ENCODE measurements at regions not wholly inside any gene's neighbourhood (a gene's known extent, or its start where the extent isn't known, plus 50 kb on each side); places are given as distances from the start of the nearest gene placed in this dataset.

GRCh38 chr19:34579281-34580054 lies 97.5 kb downstream of the SCGB2B2 start:
- FAIRE-seq = no peak

DNA sequence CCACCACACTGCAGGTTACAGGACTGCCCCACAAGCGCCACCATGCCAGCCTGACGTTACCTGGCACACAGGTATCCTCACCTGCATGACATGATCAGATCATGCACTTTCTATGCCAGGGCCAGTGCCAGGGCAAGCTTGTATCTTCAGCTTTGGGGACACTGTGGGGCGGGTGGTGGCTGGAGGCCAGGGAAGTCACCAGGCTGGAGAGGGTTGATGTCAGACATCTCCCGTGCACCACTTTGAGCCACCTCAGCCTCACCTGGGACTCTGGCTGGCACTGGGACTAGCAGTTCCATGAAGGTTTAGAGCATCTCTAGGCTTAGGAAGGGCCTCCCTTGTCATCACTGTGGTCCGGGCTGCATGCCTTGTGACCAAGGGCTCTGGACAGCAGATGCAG lies 97.2 kb downstream of the WTIP start:
- no peak overlapping the region for H3K4me2 ChIP-seq
- no peak overlapping the region for H3K4me3 ChIP-seq
- DNase-seq (ENCODE audit: low read depth in 1 of 2, low spot score in 1 of 2) (no peak), ATAC-seq (no peak; a peak in 1 of 6 replicates), FAIRE-seq (no peak)
- no peak overlapping the region for H3K27ac ChIP-seq
- CTCF ChIA-PET = no interaction called here
- no peak for TF ChIP-seq ELK1 (IDR thresholded peaks at IDR 0.05; ENCODE audit: low read depth, low read length)
- TF ChIP-seq HOXB13 (CRISPR knock-in tag; IDR thresholded peaks at IDR 0.05; ENCODE audit: low read depth) = no peak
- no peak for TF ChIP-seq POLR2AphosphoS2 (conservative IDR thresholded peaks at IDR 0.05; ENCODE audit: low read length)
- no peak for TF ChIP-seq FOSB (CRISPR knock-in tag; IDR thresholded peaks at IDR 0.05)
- TF ChIP-seq ZC3H11A (IDR thresholded peaks at IDR 0.05) = no peak
- TF ChIP-seq, protein P1, sequence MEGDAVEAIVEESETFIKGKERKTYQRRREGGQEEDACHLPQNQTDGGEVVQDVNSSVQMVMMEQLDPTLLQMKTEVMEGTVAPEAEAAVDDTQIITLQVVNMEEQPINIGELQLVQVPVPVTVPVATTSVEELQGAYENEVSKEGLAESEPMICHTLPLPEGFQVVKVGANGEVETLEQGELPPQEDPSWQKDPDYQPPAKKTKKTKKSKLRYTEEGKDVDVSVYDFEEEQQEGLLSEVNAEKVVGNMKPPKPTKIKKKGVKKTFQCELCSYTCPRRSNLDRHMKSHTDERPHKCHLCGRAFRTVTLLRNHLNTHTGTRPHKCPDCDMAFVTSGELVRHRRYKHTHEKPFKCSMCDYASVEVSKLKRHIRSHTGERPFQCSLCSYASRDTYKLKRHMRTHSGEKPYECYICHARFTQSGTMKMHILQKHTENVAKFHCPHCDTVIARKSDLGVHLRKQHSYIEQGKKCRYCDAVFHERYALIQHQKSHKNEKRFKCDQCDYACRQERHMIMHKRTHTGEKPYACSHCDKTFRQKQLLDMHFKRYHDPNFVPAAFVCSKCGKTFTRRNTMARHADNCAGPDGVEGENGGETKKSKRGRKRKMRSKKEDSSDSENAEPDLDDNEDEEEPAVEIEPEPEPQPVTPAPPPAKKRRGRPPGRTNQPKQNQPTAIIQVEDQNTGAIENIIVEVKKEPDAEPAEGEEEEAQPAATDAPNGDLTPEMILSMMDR (IDR thresholded peaks at IDR 0.05) = no peak
- TF ChIP-seq FOXS1 (CRISPR knock-in tag; IDR thresholded peaks at IDR 0.05) = no peak
- H3K9me3 ChIP-seq = peaks cover 5% of the 10 kb centered on the region; the same call in 1 of the 3 replicates
- POLR2A ChIA-PET = no interaction called here
- H3K4me1 ChIP-seq = no peaks in the 10 kb centered on the region
- 11% methylated on average over 5 of the region's 5 CpGs for WGBS (ENCODE audit: missing lambda C conversion rate)

More at GRCh38 chr19:34579281-34580054, 97.5 kb downstream of the SCGB2B2 start:
- 22% methylated on average over 12 of the region's 14 CpGs for WGBS (ENCODE audit: missing lambda C conversion rate)
- ChIA-PET POLR2A (no interaction called here), CTCF (interaction anchor here (1.2 kb wide), 1 partner anchor 14 kb away, joined by 3 read pairs; no protein-coding TSS in a partner anchor)
- H3K4me2 ChIP-seq = no peak overlapping the region
- peak; percentile 22 to 42; a peak in 3 of 6 replicates for ATAC-seq
- no peaks in the 10 kb centered on the region for H3K4me1 ChIP-seq
- no peak for DNase-seq (ENCODE audit: low read depth in 1 of 2, low spot score in 1 of 2)
- TF ChIP-seq RCOR1 (IDR thresholded peaks at IDR 0.05; ENCODE audit: low read depth, low read length) (no peak), MYC (IDR thresholded peaks at IDR 0.05; ENCODE audit: borderline replicate concordance, low read length) (no peak), CHD2 (IDR thresholded peaks at IDR 0.05; ENCODE audit: low read length, partially characterized antibody) (no peak), PHF8 (IDR thresholded peaks at IDR 0.05; ENCODE audit: borderline replicate concordance, low read depth) (no peak), KDM1A (IDR thresholded peaks at IDR 0.05; ENCODE audit: low read depth) (no peak), HOXB13 (CRISPR knock-in tag; IDR thresholded peaks at IDR 0.05; ENCODE audit: low read depth) (no peak), SREBF2 (IDR thresholded peaks at IDR 0.05) (no peak), RARB (CRISPR knock-in tag; IDR thresholded peaks at IDR 0.05) (no peak), MAX (IDR thresholded peaks at IDR 0.05) (no peak), HEYL (CRISPR knock-in tag; IDR thresholded peaks at IDR 0.05) (no peak), ELK1 (IDR thresholded peaks at IDR 0.05; ENCODE audit: low read depth, low read length) (no peak), MAZ (IDR thresholded peaks at IDR 0.05; ENCODE audit: borderline replicate concordance, low read depth, low read length) (no peak), RFX5 (IDR thresholded peaks at IDR 0.05) (no peak), RNF2 (IDR thresholded peaks at IDR 0.05; ENCODE audit: borderline replicate concordance, low read depth) (no peak), ESRRA (IDR thresholded peaks at IDR 0.05; ENCODE audit: borderline replicate concordance, low read length) (no peak), SMC3 (IDR thresholded peaks at IDR 0.05) (no peak), NR3C1 (IDR thresholded peaks at IDR 0.05) (no peak)
- TF ChIP-seq, protein P2, sequence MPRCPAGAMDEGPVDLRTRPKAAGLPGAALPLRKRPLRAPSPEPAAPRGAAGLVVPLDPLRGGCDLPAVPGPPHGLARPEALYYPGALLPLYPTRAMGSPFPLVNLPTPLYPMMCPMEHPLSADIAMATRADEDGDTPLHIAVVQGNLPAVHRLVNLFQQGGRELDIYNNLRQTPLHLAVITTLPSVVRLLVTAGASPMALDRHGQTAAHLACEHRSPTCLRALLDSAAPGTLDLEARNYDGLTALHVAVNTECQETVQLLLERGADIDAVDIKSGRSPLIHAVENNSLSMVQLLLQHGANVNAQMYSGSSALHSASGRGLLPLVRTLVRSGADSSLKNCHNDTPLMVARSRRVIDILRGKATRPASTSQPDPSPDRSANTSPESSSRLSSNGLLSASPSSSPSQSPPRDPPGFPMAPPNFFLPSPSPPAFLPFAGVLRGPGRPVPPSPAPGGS (IDR thresholded peaks at IDR 0.05) = no peak
- TF ChIP-seq, protein P3, sequence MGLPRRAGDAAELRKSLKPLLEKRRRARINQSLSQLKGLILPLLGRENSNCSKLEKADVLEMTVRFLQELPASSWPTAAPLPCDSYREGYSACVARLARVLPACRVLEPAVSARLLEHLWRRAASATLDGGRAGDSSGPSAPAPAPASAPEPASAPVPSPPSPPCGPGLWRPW (IDR thresholded peaks at IDR 0.05) = no peak
- TF ChIP-seq, protein P1 (IDR thresholded peaks at IDR 0.05) = no peak
- peaks cover 8% of the 10 kb centered on the region; the same call in 1 of the 3 replicates for H3K9me3 ChIP-seq
- no peak overlapping the region for H3K4me3 ChIP-seq
- no peak overlapping the region for H3K27ac ChIP-seq

Measured in A549 (cell line).